ENCODE measurements at regions not wholly inside any gene's neighbourhood (a gene's known extent, or its start where the extent isn't known, plus 50 kb on each side); places are given as distances from the start of the nearest gene placed in this dataset.

GRCh38 chr18:45494811-45495210, 120.5 kb upstream of the SLC14A2 start:
- TF ChIP-seq, protein P1, sequence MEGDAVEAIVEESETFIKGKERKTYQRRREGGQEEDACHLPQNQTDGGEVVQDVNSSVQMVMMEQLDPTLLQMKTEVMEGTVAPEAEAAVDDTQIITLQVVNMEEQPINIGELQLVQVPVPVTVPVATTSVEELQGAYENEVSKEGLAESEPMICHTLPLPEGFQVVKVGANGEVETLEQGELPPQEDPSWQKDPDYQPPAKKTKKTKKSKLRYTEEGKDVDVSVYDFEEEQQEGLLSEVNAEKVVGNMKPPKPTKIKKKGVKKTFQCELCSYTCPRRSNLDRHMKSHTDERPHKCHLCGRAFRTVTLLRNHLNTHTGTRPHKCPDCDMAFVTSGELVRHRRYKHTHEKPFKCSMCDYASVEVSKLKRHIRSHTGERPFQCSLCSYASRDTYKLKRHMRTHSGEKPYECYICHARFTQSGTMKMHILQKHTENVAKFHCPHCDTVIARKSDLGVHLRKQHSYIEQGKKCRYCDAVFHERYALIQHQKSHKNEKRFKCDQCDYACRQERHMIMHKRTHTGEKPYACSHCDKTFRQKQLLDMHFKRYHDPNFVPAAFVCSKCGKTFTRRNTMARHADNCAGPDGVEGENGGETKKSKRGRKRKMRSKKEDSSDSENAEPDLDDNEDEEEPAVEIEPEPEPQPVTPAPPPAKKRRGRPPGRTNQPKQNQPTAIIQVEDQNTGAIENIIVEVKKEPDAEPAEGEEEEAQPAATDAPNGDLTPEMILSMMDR (IDR thresholded peaks at IDR 0.05 in 2 of 3, conservative IDR thresholded peaks at IDR 0.05 in 1 of 3; ENCODE audit: borderline replicate concordance in 1 of 3, insufficient read depth in 1 of 3, low read depth in 2 of 3, low read length in 2 of 3), result no peak
- no peak for TF ChIP-seq YY1 (IDR thresholded peaks at IDR 0.05; ENCODE audit: extremely low read depth, insufficient replicate concordance, low read depth, low read length)
- TF ChIP-seq POLR2A (IDR thresholded peaks at IDR 0.05; ENCODE audit: borderline replicate concordance, extremely low read depth, insufficient read depth, insufficient read length), result no peak
- TF ChIP-seq RAD21 (IDR thresholded peaks at IDR 0.05; ENCODE audit: low read depth), result no peak
- TF ChIP-seq SIN3A (IDR thresholded peaks at IDR 0.05; ENCODE audit: low read depth), result no peak
- TF ChIP-seq EZH2 (IDR thresholded peaks at IDR 0.05), result no peak
- no peak for TF ChIP-seq MAX (IDR thresholded peaks at IDR 0.05)
- no peak for TF ChIP-seq TCF7L2 (IDR thresholded peaks at IDR 0.05; ENCODE audit: borderline replicate concordance, extremely low read depth, insufficient read depth, insufficient read length)
- TF ChIP-seq EZH2phosphoT487 (IDR thresholded peaks at IDR 0.05; ENCODE audit: borderline replicate concordance), result no peak
- TF ChIP-seq SRF (IDR thresholded peaks at IDR 0.05; ENCODE audit: low read depth), result no peak
- no peak for TF ChIP-seq FOSL1 (IDR thresholded peaks at IDR 0.05; ENCODE audit: low read depth)
- TF ChIP-seq ZFX (IDR thresholded peaks at IDR 0.05), result no peak
